ENCODE measurements at regions not wholly inside any gene's neighbourhood (a gene's known extent, or its start where the extent isn't known, plus 50 kb on each side); places are given as distances from the start of the nearest gene placed in this dataset.

GRCh38 chr4:187184508-187184907 is 460.9 kb upstream of the FAT1 start:
- TF ChIP-seq POLR2AphosphoS5 (IDR thresholded peaks at IDR 0.05; ENCODE audit: low read depth, low read length) (no peak), TAF1 (IDR thresholded peaks at IDR 0.05; ENCODE audit: borderline replicate concordance, insufficient read depth, low read length) (no peak), FOXP2 (optimal IDR thresholded peaks at IDR 0.05; ENCODE audit: borderline replicate concordance, extremely low read depth, extremely low read length, insufficient read depth) (no peak)
